ENCODE measurements at regions not wholly inside any gene's neighbourhood (a gene's known extent, or its start where the extent isn't known, plus 50 kb on each side); places are given as distances from the start of the nearest gene placed in this dataset.
"Not testable (repeated sequence)": the region's sequence is repeated elsewhere in the genome, so short reads cannot be mapped to it uniquely, and the experiment has no call there.

DNA sequence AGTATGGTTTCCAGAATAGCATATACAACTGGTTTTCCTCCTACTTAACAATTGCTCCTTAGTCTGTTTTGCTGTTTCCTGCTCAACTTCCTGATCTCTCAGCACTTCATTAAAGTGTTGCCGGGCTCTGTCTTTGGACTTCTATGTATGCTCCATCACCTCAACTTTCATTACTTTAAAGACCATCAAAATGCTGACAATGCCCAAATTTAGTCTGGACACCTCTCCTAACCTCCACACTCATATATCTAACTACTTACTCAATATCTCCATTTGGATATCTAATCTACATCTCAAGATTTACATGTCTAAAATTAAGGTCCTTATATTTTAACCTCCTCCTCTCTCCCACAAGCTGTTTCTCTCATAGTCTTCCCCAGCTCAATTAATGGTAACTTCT is 54.4 kb upstream of the LGR5 start:
- no peak for DNase-seq

DNA sequence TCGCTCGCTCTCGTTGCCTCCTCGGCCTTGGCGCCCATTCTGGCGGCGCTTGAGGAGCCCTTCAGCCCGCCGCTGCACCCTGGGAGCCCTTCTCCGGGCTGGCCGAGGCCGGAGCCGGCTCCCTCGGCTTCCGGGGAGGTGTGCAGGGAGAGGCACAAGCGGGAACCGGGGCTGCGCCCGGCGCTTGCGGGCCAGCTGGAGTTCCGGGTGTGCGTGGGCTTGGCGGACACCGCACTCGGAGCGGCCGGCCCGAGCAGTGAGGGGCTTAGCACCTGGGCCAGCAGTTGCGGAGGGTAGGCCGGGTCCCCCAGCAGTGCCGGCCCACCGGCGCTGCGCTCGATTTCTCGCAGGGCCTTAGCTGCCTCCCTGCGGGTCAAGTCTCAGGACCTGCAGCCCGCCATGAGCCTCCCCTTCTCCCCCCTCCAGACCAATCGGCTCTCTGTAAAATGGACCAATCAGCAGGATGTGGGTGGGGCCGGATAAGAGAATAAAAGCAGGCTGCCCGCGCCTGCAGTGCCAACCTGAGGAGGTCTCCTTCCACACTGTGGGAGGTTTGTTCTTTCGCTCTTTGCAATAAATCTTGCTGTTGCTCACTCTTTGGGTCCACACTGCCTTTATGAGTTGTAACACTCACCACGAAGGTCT is 62.8 kb upstream of the LGR5 start:
- not testable (repeated sequence) for DNase-seq

DNA sequence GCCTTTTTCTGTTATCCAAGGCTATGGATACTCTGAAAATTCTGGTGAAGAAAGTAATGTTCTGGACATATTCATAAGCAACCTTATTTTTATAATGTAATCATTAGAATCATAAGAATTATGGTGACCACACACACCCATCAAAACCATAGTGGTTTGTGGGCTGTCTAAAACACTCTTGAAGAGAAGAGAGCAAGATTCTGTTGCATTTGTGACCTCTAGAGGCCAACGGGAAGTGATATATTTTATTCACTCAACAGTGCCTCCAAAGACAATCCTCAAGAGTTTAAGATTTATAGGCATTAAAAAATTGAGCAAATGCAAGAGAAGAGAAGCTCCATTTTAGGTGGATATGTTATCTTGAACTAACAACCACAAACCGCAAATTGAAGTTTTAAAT is 68.5 kb upstream of the LGR5 start:
- DNase-seq: no peak

DNA sequence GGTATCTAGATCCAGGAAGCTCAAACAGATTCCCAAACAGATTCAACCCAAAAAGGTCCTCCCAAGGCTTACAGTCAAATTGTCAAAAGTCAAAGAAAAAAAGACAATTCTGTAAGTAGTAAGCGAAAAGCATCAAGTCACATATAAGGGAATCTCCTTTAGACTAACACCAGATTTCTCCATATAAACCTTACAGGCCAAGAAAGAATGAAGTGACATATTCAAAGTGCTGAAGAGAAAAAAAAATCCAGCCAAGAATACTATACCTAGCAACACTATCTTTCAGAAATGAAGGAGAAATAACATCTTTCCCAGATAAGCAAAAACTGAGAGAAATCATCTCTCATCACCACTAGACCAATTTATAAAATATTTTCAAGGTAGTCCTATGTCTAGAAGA is 79.6 kb upstream of the LGR5 start:
- no peak for DNase-seq

DNA sequence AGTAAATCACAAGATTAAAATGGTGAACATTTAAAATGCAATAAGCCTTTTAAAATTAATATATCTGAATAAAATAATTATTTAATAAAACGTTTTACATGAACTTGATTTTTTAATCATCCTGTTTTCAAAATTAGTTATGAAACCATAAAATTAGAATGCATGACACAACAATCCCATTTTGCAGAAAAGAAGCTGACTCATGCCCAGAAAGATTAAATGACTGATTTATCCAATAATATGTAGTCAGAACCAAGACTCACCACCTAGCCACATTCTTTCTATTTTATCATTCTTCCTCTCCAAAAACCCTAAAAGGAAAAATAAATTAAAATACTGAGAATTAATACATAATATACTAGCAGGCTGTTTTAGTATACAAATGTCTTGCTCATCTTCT is 83.0 kb upstream of the LGR5 start:
- no peak for DNase-seq

DNA sequence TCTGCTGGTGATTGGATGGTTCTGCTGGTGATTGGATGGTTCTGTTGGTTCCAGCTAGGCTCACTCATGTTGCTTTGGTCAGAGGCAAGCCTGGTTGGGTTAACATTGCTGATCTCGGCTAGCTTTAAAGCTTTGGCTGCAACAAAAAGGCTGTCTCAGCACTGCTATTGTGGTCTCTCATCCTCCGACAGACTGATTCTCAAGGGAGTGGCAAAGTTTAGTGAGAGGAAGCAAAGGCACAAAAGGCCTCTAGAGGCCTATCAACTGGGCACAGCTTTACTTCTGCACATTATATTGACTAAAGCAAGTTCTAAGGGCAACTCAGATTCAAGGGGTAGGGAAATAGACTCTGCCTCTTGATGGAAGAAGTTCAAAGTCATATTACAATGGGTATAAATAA is 84.7 kb upstream of the LGR5 start:
- no peak for DNase-seq

DNA sequence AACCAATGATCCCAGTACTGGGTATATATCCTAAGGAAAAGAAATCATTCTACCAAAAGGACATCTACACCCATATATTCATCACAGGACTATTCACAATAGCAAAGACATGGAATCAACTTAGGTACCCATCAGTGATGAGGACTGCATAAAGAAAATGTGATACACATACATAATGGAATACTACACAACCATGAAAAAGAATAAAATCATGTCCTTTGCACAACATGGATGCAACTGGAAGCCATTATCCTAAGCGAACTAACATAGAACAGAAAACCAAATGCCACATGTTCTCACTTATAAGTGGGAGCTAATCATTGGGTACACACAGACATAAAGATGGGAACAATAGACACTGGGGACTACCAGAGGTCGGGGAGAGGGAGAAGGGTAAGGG is 86.0 kb upstream of the LGR5 start:
- no peak for DNase-seq

DNA sequence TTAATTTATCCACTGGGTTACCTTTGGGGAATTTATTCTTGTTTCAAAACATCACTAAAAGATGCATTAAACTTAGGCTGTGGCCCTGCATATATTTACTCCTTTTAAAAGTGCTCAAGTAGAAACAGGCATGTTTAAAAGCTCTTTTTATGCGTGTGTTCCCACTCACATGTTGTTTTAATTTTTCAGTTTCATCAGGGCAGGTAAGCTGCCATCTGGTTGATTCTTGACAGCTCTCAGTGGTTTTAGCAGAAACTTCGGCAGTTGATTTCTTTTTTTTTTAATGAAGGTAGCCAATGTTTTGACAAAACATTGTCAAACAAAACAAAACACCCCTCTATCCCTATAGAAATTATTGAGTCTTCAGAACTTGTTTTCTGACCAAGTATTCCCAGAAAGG is 89.6 kb upstream of the LGR5 start:
- DNase-seq: no peak

DNA sequence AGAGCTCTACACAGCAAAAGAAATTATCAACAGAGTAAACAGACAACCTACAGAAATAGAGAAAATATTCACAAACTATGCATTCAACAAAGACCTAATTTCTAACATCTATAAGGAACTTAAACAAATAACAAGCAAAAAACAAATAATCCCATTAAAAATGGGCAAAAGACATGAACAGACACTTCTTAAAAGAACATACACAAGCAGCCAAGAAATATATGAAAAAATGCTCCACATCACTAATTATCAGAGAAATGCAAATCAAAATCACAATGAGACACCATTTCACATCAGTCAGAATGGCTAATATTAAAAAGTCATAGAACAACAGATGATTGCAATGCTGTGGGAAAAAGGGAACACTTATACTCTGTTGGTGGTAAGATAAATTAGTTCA is 100.7 kb upstream of the LGR5 start:
- no peak for DNase-seq

DNA sequence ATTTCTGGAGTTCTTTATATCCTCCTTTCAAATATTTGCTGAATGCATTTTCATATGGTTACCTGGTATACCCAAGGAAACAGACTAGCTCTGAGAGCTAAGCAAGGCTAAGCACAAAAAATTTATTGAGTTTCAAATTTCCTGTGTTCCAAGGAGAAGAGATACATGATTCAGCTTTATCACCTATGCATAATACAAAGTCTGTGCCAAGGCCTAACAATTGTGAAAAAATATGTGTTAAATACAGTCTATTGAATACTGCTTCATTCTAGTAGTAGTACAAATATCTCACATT is 103.7 kb upstream of the LGR5 start:
- DNase-seq: no peak

DNA sequence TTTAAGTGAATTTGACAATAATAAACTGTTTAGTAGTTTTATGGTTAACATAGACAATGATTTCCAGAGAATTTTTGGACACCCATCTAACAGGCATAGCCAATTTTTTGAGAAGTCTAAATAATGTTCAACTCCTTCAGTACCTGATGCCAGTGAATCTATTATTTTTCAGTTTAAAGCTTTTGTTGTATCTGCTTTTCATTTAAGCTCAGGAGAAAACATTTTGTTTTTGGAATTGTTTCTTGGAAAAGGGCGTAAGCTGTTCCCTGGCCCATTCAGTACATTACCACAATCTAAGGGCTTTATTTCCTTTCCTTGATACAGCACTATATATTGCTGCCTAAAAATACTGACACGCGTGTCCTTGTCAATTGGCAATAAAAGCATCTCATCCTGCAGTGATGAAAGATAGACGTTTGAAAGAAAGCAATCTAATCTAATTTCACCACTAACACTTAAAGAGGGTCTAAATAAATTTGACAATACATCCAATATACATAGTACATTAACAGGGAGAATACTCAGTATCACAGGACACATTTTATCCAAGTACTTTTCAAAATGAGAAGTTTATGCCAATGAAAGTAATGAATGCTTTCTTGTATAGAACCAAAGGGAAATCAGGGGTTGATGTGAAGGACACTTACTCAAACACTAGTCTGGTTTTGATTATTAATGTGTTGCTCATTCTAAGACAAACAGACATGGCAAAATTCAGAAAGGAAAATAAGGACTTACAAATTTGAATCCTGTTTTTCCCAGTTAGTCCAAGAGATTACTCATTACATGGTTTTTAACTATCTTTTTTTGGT is 104.2 kb upstream of the LGR5 start:
- DNase-seq: no peak

DNA sequence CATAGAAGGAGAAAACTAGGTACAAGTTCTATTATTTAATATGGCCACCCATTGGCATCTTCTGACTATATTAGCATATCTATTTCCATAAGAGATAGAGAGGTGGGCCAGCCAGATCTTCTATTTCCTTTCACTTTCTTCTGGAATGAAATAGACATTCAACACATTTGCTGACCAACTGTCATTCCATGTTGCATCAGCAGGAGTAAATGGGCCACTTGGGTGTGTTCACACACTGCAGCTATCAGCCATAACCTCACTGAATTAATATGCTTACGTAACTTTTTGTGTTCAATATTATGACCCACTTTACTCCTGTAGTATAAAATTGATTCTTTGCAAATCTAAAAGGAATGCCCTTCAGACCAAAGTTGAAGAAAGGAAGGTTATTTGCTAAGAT is 106.2 kb upstream of the LGR5 start:
- DNase-seq: no peak

DNA sequence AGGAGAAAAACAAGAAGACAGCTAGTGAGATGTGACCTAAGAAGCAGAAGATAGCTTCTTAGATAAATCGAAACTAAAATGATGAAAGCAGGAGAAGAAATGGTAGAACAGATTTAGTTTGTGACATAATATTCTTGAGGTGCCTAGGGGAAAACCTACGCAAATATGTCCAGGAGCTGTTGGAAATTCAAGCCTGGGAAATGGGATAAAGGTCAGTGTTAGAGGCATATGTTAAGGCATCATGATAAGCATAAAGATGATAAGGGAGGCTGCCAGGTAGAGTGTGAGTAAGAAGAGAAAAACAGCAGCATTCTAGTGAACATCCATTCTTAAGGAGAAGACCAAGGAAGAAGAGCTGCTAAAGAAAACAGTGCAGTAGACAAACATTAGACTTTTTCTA is 109.6 kb upstream of the LGR5 start:
- no peak for DNase-seq

DNA sequence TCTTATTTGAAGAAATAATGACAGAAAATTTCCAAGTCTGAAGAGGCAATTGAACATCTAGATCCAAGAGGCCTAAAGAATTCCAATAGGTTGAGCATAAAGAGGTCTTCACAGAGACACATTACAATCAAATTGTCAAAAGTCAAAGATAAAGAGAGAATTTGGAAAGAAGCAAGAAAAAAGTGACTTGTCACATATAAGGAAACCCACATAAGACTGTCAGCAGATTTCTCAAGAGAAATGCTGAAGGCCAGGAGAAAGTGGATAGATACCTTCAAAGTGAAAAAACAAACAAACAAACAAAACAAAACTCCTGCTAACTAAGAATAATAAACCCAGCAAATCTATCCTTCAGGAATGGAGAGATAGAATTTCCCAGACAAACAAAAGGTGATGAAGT is 118.1 kb upstream of the LGR5 start:
- no peak for DNase-seq

DNA sequence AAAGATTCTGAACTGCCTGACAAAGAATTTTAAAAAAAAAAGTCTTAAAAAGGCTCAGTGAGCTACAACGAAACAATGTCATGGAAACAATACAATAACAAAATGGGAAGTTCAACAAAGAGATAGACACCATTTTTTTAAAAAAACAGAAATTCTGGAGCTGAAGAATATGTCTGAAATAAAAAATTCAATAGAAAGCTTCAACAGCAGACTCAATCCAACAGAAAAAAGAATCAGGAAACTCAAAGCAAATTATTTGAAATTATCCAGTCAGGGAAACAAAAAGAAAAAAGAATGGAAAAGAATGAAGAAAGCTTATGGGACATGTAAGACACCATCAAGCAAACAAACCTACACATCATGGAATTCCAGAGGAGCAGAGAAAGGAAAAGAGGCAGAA is 118.5 kb upstream of the LGR5 start:
- no peak for DNase-seq

DNA sequence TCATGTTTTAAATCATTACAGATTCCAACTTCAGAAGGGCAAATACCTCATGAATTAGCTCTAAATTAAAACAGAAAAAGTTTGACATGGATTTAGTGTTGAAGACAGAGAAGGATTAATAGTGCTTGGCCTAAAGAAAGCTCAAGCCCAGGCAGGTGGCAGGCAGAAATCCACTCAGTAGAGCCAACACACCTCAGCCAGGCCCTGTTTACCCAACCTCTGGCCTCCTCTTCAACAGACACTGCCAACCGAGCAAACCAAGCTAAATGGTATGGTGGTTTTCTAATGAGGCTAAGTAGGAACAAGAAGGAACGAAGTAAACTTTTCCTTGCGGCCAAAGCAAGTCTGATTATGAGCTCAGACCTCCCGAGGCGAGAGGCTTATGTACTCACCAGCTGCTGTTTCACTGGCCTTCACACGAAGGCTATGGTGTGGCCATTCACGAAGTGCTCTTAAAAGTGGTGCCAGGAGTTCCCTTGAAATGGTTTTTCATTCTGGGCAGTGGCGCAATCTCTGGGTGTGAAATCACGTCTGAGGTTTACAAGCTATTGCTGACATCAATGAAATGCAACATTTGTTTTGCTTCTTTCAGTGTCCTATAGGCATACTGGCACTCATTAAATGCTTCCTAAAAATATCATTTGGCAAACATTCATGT is 124.1 kb upstream of the LGR5 start:
- DNase-seq: no peak

DNA sequence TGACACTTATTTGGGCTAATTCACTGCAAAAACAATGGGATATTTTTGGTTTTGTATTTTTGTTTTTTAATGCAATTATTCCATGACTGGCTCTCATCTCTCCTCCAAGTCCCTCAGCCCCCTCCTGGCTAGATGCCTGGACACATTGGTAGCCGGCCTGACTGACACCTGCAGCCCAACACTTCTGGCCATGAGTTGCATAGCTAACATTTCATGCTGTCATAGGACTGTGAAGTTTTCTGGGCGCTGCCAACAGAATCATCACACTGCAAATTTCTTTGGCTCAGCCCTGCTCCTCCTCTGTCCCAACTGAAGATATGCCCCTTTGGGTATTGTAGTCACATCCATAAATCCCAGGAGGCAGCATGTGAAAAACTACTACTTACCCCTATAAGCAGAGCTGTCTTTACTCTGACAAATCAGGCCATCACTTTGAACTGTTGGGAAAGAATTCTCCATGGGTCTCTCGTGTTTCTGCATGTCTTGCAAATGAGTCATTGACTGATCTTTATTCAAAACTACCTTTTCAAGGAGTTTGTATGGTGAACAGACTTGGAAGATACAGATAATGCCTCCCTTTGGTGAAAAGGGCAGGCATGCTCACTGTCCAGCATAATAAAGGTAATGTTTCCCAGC is 126.7 kb upstream of the LGR5 start:
- no peak for DNase-seq

DNA sequence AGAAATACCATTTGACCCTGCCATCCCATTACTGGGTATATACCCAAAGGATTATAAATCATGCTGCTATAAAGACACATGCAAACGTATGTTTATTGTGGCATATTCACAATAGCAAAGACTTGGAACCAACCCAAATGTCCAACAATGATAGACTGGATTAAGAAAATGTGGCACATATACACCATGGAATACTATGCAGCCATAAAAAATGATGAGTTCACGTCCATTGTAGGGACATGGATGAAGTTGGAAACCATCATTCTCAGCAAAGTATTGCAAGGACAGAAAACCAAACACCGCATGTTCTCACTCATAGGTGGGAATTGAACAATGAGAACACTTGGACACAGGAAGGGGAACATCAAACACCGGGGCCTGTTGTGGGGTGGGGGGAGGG is 128.0 kb upstream of the LGR5 start:
- DNase-seq: not testable (repeated sequence)

DNA sequence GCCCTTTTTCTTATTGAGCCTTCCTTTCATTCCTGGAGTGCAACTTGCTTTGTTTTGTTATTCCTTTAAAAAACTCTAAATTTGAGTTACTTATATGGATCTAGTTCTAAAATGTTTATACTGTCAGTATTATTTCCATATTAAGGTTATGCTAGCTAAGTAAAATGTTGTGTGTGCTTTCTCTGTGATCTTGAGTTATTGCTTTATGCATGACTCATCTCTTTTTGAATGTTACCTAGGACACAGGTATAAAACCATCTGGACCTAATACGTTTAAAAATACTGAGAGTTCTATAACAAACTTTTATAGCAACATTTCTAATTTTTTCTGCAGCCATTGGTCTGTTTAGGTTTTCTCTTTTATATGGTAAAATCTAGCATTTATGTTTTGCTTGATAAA is 132.8 kb upstream of the LGR5 start:
- DNase-seq: no peak

DNA sequence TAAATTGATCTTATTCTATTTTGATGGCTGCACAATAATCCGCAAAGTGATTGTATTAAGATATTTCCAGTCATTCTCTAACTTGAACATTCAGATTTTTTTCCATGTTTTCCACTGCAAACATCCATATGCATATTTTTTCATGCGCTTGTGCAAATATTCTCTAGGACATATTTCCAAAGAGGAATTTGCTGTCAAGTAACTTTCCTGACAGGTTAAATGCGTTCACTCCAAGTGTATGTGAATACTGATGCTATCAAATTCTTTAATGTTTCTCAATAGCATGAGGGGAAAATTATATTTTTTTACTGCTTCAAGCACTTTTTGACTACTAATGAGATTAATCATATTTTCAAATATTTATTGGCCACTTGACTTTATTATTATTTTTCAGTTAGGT is 135.3 kb upstream of the LGR5 start:
- no peak for DNase-seq

DNA sequence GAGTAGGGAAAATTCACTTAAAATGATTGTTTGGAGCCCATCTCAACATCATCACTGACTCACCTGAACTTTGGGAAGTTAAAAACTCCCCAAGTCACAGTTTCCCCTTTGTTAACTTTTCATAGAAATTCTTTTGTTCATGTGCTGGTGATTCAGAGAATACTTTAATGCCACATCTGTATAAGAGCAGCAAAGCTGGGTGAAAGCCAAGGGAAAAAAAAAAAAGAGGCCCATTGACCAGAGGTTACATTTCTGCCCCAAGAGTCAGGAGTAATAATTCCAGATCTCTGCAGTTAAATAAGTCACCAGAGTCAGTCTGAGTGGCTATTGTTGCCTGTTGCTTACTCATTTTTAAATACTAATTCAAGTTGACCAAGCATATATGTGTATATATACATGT is 136.4 kb upstream of the LGR5 start:
- DNase-seq: no peak

DNA sequence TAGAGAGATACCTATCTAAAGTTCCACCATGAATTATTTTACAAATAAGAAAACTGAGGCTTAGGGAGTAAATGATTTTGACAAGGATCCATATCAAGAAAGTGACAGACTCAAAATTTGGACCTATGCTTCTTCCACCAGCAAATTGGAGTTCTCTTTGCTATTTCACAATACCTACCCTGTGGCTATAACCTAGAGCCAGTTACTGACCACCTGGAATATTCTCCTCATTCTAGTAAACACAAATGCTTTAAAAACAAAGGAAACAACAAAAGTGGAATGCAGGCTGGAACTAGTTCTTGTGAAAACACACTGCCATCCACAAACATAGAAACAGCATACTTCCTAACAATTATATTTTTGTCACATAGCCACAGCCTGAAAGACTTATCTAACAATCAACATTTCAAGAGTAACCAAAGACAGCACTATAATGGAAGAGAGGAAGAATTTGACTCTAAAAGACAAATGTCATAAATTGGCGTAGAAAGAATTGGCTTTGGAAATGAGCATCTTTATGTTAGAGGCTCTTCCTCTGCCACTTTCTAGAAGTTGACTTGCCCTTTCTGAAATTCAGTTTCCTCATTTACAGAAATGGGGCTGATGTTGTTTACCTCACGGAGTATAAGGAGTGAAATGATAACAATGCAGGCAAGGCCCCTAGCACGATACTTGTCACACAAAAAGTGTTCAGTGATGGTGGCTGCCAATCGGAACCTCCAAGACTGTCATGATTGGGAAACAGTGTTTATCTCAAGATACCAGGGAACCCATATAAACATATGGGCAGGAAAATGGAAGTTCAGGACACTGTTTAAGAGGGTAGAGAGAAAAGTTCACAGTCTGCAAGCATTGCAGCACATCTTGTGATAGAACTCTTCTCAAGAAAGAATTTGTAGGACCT is 138.6 kb upstream of the LGR5 start:
- no peak for DNase-seq

Measured in inflammatory macrophage treated with lipopolysaccharide for 1 hour (primary cell).